IMR-90 (cell line): ENCODE measurements at regions not wholly inside any gene's neighbourhood (a gene's known extent, or its start where the extent isn't known, plus 50 kb on each side); places are given as distances from the start of the nearest gene placed in this dataset.

ENCODE experiments used
- ATAC-seq: fragments of 200-7000 bp; cut with Tn5 transposase; 2 replicates; pipeline ENCODE4 v1.9.1; 2020; ENCODE audit warnings: low read depth, mild to moderate bottlenecking, moderate library complexity
- BruUV-seq: library from RNA; stranded (reverse); fragments of 400-500 nt; replicated peaks from 2 replicates; lab custom pipeline; 2021; lab: Mats Ljungman, UMichigan
- CTCF ChIA-PET: fragments of 300-600 bp; formaldehyde crosslinking; extraction: SDS; loops from one replicate; lab custom pipeline; 2021; ENCODE audit warnings: antibody characterized with exemption; lab: Yijun Ruan, JAX
- POLR2A ChIA-PET: fragments of 300-600 bp; sonication (Branson Sonifier 250); formaldehyde crosslinking; loops from one replicate; lab custom pipeline; 2022; ENCODE audit warnings: antibody characterized with exemption; ENCODE audit not compliant: unreplicated experiment; lab: Charles Lee
- DNase-seq: peaks from one replicate; pipeline ENCODE4 v3.0.0; 2013
- H2AFZ ChIP-seq: replicated peaks from 2 replicates; pipeline ENCODE3; 2013; ENCODE audit warnings: low read length, mild to moderate bottlenecking; ENCODE audit not compliant: poor library complexity
- H2AK5ac ChIP-seq: 2 replicates; pipeline ENCODE4 v1.6.1; 2013; ENCODE audit warnings: low read depth, low read length, inconsistent platforms
- H2AK9ac ChIP-seq: replicated peaks from 2 replicates; pipeline ENCODE3; 2013; ENCODE audit warnings: mild to moderate bottlenecking, low read depth, low read length, moderate library complexity; ENCODE audit not compliant: poor library complexity
- H2BK120ac ChIP-seq: 2 replicates; pipeline ENCODE4 v1.6.1; 2013; ENCODE audit warnings: low read depth, low read length, inconsistent platforms
- H2BK15ac ChIP-seq: 3 replicates; pipeline ENCODE4 v1.6.1; 2013; ENCODE audit warnings: low read depth, low read length, inconsistent platforms
- H2BK20ac ChIP-seq: 2 replicates; pipeline ENCODE4 v1.6.1; 2013; ENCODE audit warnings: low read depth, mild to moderate bottlenecking, inconsistent platforms, low read length, moderate library complexity
- H2BK5ac ChIP-seq: 2 replicates; pipeline ENCODE4 v1.6.1; 2013; ENCODE audit warnings: mild to moderate bottlenecking, low read depth, low read length, inconsistent platforms; ENCODE audit not compliant: poor library complexity, severe bottlenecking
- H3K14ac ChIP-seq: replicated peaks from 2 replicates; pipeline ENCODE4 v1.6.1; 2013; ENCODE audit warnings: low read depth, low read length, inconsistent platforms
- H3K18ac ChIP-seq: 2 replicates; pipeline ENCODE4 v1.6.1; 2013; ENCODE audit warnings: low read depth, low read length, control low read depth
- H3K23ac ChIP-seq: 2 replicates; pipeline ENCODE4 v1.6.1; 2013; ENCODE audit warnings: low read depth, low read length, inconsistent platforms
- H3K27ac ChIP-seq: 2 replicates; pipeline ENCODE4 v1.5.1; 2013; ENCODE audit warnings: mild to moderate bottlenecking, control low read depth, low read length; ENCODE audit not compliant: insufficient read depth
- H3K27me3 ChIP-seq: 2 replicates; pipeline ENCODE4 v1.6.1; 2013; ENCODE audit warnings: low read length; ENCODE audit not compliant: control insufficient read depth, insufficient read depth
- H3K36me3 ChIP-seq: 2 replicates; pipeline ENCODE4 v1.6.1; 2013; ENCODE audit warnings: low read length, mixed read lengths; ENCODE audit not compliant: control insufficient read depth, insufficient read depth
- H3K4ac ChIP-seq: 2 replicates; pipeline ENCODE4 v1.6.1; 2013; ENCODE audit warnings: low read depth, low read length, inconsistent platforms
- H3K4me1 ChIP-seq: 2 replicates; pipeline ENCODE4 v1.6.1; 2013; ENCODE audit warnings: low read length, mixed read lengths; ENCODE audit not compliant: control insufficient read depth, insufficient read depth
- H3K4me2 ChIP-seq: 2 replicates; pipeline ENCODE4 v1.6.1; 2013; ENCODE audit warnings: low read depth, mild to moderate bottlenecking, control low read depth, low read length, moderate library complexity
- H3K4me3 ChIP-seq: 2 replicates; pipeline ENCODE4 v1.5.1; 2013; ENCODE audit warnings: low read depth, mild to moderate bottlenecking, control low read depth, low read length, moderate library complexity; ENCODE audit not compliant: insufficient read depth
- H3K56ac ChIP-seq: 2 replicates; pipeline ENCODE4 v1.6.1; 2013; ENCODE audit warnings: low read length, inconsistent platforms; ENCODE audit not compliant: insufficient read depth; ENCODE audit errors: extremely low read depth
- H3K79me1 ChIP-seq, 2 experiments: 2 replicates each; pipeline ENCODE4 v1.6.1; 2013; ENCODE audit warnings: low read length in 2 of 2, inconsistent platforms in 1 of 2, low read depth in 1 of 2
- H3K9ac ChIP-seq: 2 replicates; pipeline ENCODE4 v1.6.1; 2013; ENCODE audit warnings: low read depth, low read length, control low read depth
- H3K9me1 ChIP-seq: 2 replicates; pipeline ENCODE4 v1.6.1; 2013; ENCODE audit warnings: low read length, inconsistent platforms; ENCODE audit not compliant: insufficient read depth
- H3K9me3 ChIP-seq: 2 replicates; pipeline ENCODE4 v1.6.1; 2013; ENCODE audit warnings: low read length; ENCODE audit not compliant: control insufficient read depth, insufficient read depth
- H4K20me1 ChIP-seq: 2 replicates; pipeline ENCODE4 v1.6.1; 2013; ENCODE audit warnings: low read length, inconsistent platforms; ENCODE audit not compliant: insufficient read depth
- H4K5ac ChIP-seq: 2 replicates; pipeline ENCODE4 v1.6.1; 2013; ENCODE audit warnings: mild to moderate bottlenecking, low read depth, low read length, control low read depth
- H4K8ac ChIP-seq, 2 experiments: 2 replicates each; pipeline ENCODE4 v1.6.1; 2013; ENCODE audit warnings: low read depth in 2 of 2, low read length in 2 of 2, control low read depth in 1 of 2, inconsistent platforms in 1 of 2
- H4K91ac ChIP-seq: 2 replicates; pipeline ENCODE4 v1.6.1; 2013; ENCODE audit warnings: low read depth, low read length, inconsistent platforms; ENCODE audit not compliant: insufficient read depth
- BHLHE40 ChIP-seq: fragments of 150-350 bp; IDR thresholded peaks from 2 replicates; pipeline ENCODE4 v1.6.1; 2016; ENCODE audit warnings: mild to moderate bottlenecking, low read depth, low read length
- CHD1 ChIP-seq: IDR thresholded peaks from 2 replicates; pipeline ENCODE4 v1.6.1; 2012; ENCODE audit warnings: low read depth, low read length, improper control_type of control experiment
- ELK1 ChIP-seq: fragments of 150-350 bp; IDR thresholded peaks from 2 replicates; pipeline ENCODE4 v1.6.1; 2016; ENCODE audit warnings: low read depth, mild to moderate bottlenecking, low read length, moderate library complexity, borderline replicate concordance
- FOS ChIP-seq: fragments of 150-350 bp; IDR thresholded peaks from 2 replicates; pipeline ENCODE4 v1.6.1; 2016; ENCODE audit warnings: low read depth, low read length
- MAFK ChIP-seq: IDR thresholded peaks from 2 replicates; pipeline ENCODE4 v1.6.1; 2012; ENCODE audit warnings: low read depth, low read length, improper control_type of control experiment
- MAZ ChIP-seq: IDR thresholded peaks from 2 replicates; pipeline ENCODE4 v1.6.1; 2012; ENCODE audit warnings: low read depth, mild to moderate bottlenecking, low read length, improper control_type of control experiment, moderate library complexity, borderline replicate concordance
- MXI1 ChIP-seq: IDR thresholded peaks from 2 replicates; pipeline ENCODE4 v1.6.1; 2012; ENCODE audit warnings: low read depth, mild to moderate bottlenecking, low read length, moderate library complexity, borderline replicate concordance
- NFE2L2 ChIP-seq: fragments of 150-350 bp; IDR thresholded peaks from 2 replicates; pipeline ENCODE4 v1.6.1; 2016; ENCODE audit warnings: low read depth, mild to moderate bottlenecking, low read length
- RAD21 ChIP-seq: IDR thresholded peaks from 2 replicates; pipeline ENCODE4 v1.6.1; 2012; ENCODE audit warnings: low read length, improper control_type of control experiment
- RCOR1 ChIP-seq: IDR thresholded peaks from 2 replicates; pipeline ENCODE4 v1.6.1; 2012; ENCODE audit warnings: mild to moderate bottlenecking, low read length, improper control_type of control experiment; ENCODE audit not compliant: insufficient replicate concordance
- RFX5 ChIP-seq: IDR thresholded peaks from 2 replicates; pipeline ENCODE4 v1.8.0; 2012; ENCODE audit warnings: low read depth, mild to moderate bottlenecking, low read length, moderate library complexity
- SMC3 ChIP-seq: fragments of 150-350 bp; IDR thresholded peaks from 2 replicates; pipeline ENCODE4 v1.6.1; 2016; ENCODE audit warnings: low read depth, mild to moderate bottlenecking, antibody characterized with exemption, low read length, moderate library complexity
- WGBS, 2 experiments: methylation state at CpG; one replicate each; pipeline versions ENCODE4 v1.1.5 to v1.1.7; 2013; ENCODE audit warnings: missing lambda C conversion rate in 2 of 2; ENCODE audit not compliant: insufficient read length in 1 of 2; ENCODE audit errors: extremely low coverage in 2 of 2; 5-methylcytosine and 5-hydroxymethylcytosine counted together
- dilution Hi-C: fragments of 300-500 bp; cut with HindIII; formaldehyde crosslinking; loops from one replicate; pipeline ENCODE4 v1.14.3; 2018; ENCODE audit warnings: low sequenced_read_pairs; ENCODE audit not compliant: unreplicated experiment
- in situ Hi-C: fragments of 300-500 bp; cut with MboI; formaldehyde crosslinking; loops from 3 replicates; pipeline ENCODE4 v1.14.3; 2019; ENCODE audit warnings: low sequenced_read_pairs, inconsistent platforms, mixed read lengths
- intact Hi-C: fragments of 100-400 bp; cut with micrococcal nuclease; formaldehyde crosslinking; loops from 2 replicates; pipeline ENCODE4 v1.10.0; 2022
- TF ChIP-seq, protein P1 (sequence below): conservative IDR thresholded peaks from 2 replicates; pipeline ENCODE4 v1.5.1; 2012; ENCODE audit warnings: mild to moderate bottlenecking, low read depth, low read length, improper control_type of control experiment

GRCh38 chr3:66715806-66716205 is 215.0 kb upstream of the LRIG1 start:
- Histone ChIP-seq H3K18ac (no peak overlapping the region), H3K27me3 (no peaks in the 10 kb centered on the region), H3K56ac (no peak overlapping the region), H4K91ac (no peak overlapping the region), H4K20me1 (no peaks in the 10 kb centered on the region), H2BK15ac (no peak overlapping the region), H3K23ac (no peak overlapping the region), H3K9me1 (0 out of 2 replicates have a peak, but pooled peaks cover 2% of the 10 kb centered on the region), H4K8ac (no peak overlapping the region), H2BK20ac (no peak overlapping the region), H3K4me2 (no peak overlapping the region), H2BK5ac (no peak overlapping the region), H2AFZ (no peak overlapping the region), H2BK120ac (no peak overlapping the region), H3K4ac (no peak overlapping the region), H2AK9ac (no peak overlapping the region), H3K27ac (no peak overlapping the region), H3K79me1 (no peaks in the 10 kb centered on the region), H3K14ac (no peak overlapping the region), H3K9ac (no peak overlapping the region), H2AK5ac (no peak overlapping the region), H3K9me3 (no peaks in the 10 kb centered on the region), H4K5ac (no peak overlapping the region), H3K4me3 (no peak overlapping the region), H3K4me1 (peaks cover 2% of the 10 kb centered on the region; the same call in 1 of the 2 replicates), H3K36me3 (no peaks in the 10 kb centered on the region)
- DNase-seq (no peak), ATAC-seq (no peak)
- intact Hi-C loops (no loop called here), dilution Hi-C loops (no loop called here), in situ Hi-C loops (no loop called here)
- TF ChIP-seq MAZ (no peak), RCOR1 (no peak), FOS (no peak), NFE2L2 (no peak), CHD1 (no peak), RAD21 (no peak), MAFK (no peak), MXI1 (no peak), BHLHE40 (no peak), SMC3 (no peak), RFX5 (no peak), ELK1 (no peak)
- TF ChIP-seq, protein P1, sequence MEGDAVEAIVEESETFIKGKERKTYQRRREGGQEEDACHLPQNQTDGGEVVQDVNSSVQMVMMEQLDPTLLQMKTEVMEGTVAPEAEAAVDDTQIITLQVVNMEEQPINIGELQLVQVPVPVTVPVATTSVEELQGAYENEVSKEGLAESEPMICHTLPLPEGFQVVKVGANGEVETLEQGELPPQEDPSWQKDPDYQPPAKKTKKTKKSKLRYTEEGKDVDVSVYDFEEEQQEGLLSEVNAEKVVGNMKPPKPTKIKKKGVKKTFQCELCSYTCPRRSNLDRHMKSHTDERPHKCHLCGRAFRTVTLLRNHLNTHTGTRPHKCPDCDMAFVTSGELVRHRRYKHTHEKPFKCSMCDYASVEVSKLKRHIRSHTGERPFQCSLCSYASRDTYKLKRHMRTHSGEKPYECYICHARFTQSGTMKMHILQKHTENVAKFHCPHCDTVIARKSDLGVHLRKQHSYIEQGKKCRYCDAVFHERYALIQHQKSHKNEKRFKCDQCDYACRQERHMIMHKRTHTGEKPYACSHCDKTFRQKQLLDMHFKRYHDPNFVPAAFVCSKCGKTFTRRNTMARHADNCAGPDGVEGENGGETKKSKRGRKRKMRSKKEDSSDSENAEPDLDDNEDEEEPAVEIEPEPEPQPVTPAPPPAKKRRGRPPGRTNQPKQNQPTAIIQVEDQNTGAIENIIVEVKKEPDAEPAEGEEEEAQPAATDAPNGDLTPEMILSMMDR = no peak
- WGBS, 2 experiments = no CpG with 5 or more reads among the region's 2 CpGs
- POLR2A ChIA-PET = no interaction called here
- CTCF ChIA-PET = no interaction called here
- no TSS peak for BruUV-seq
